Keratinocyte (primary cell): ENCODE measurements at regions not wholly inside any gene's neighbourhood (a gene's known extent, or its start where the extent isn't known, plus 50 kb on each side); places are given as distances from the start of the nearest gene placed in this dataset.

Experiments used
- EZH2 ChIP-seq: IDR thresholded peaks from one replicate; pipeline ENCODE4 v1.6.1; 2012; ENCODE audit warnings: inconsistent platforms, mild to moderate bottlenecking, low read length, moderate library complexity
- TF ChIP-seq, protein P1 (sequence below), 3 experiments: IDR thresholded peaks in 1 of 3; conservative IDR thresholded peaks in 1 of 3; optimal IDR thresholded peaks in 1 of 3; 2 replicates in 2 of 3; 3 replicates in 1 of 3; pipeline versions ENCODE3 to v1.5.1; 2011; ENCODE audit warnings: low read length in 3 of 3, mild to moderate bottlenecking in 3 of 3, moderate library complexity in 2 of 3, control low read depth in 1 of 3, inconsistent platforms in 1 of 3; ENCODE audit not compliant: insufficient read depth in 2 of 3; ENCODE audit errors: extremely low read depth in 1 of 3

DNA sequence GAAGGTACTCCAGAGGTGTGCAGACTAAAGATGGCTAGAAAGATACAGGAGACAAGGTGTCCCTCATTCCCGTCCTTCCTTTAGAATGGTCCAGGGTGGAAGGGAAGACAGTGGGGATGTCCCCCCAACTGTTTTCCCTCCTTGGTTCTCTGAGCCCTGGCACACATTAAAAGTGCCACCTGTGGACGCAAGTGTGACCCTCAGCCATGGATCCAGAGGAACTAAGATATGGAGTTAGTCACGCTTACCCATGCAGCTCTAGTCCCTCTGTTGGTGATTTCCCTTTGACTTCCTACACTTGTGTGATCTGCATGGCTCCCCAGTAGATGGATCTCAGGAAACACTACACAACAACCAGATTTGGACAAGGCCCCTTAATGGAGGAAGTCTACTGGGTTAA is 113.1 kb upstream of the SRD5A2 start:
- TF ChIP-seq, protein P1, sequence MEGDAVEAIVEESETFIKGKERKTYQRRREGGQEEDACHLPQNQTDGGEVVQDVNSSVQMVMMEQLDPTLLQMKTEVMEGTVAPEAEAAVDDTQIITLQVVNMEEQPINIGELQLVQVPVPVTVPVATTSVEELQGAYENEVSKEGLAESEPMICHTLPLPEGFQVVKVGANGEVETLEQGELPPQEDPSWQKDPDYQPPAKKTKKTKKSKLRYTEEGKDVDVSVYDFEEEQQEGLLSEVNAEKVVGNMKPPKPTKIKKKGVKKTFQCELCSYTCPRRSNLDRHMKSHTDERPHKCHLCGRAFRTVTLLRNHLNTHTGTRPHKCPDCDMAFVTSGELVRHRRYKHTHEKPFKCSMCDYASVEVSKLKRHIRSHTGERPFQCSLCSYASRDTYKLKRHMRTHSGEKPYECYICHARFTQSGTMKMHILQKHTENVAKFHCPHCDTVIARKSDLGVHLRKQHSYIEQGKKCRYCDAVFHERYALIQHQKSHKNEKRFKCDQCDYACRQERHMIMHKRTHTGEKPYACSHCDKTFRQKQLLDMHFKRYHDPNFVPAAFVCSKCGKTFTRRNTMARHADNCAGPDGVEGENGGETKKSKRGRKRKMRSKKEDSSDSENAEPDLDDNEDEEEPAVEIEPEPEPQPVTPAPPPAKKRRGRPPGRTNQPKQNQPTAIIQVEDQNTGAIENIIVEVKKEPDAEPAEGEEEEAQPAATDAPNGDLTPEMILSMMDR (optimal IDR thresholded peaks at IDR 0.05 in 1 of 3, IDR thresholded peaks at IDR 0.05 in 1 of 3, conservative IDR thresholded peaks at IDR 0.05 in 1 of 3; ENCODE audit: extremely low read depth in 1 of 3, insufficient read depth in 2 of 3, low read length in 3 of 3): no peak
- no peak for TF ChIP-seq EZH2
